ENCODE measurements at regions not wholly inside any gene's neighbourhood (a gene's known extent, or its start where the extent isn't known, plus 50 kb on each side); places are given as distances from the start of the nearest gene placed in this dataset.

DNA sequence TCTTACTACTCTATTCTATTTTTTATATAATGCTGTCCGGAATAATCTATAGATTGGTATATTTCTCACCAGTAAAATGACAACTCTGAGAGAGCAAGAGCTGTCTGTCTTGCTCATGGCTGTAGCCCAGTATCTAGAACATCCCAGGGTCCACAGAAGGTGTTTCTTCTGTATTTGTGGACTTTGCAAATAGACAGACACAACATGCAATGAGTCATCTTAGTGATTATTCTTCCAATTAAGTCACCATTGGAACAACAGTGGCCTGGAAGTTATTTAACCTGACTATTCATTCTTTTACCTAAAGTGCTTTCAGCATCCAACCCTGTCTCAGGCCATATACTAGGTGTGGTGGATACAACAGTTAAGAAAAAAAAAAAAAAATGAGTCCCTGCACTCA lies 179.5 kb downstream of the PPARGC1A start:
- no peak for DNase-seq
- TF ChIP-seq CTCF (IDR thresholded peaks at IDR 0.05; ENCODE audit: borderline replicate concordance) = no peak
- intact Hi-C loops (cut with micrococcal nuclease) = no loop called here
- Histone ChIP-seq H3K27ac (replicated peaks) (no peak overlapping the region), H3K4me1 (no peaks in the 10 kb centered on the region), H3K27me3 (ENCODE audit: low read depth) (no peaks in the 10 kb centered on the region), H3K36me3 (no peaks in the 10 kb centered on the region), H3K4me3 (no peak overlapping the region), H3K9me3 (replicated peaks) (no peaks in the 10 kb centered on the region)

GRCh38 chr4:23707652-23708026 lies 182.2 kb downstream of the PPARGC1A start:
- intact Hi-C loops (cut with micrococcal nuclease) = no loop called here
- no peak overlapping the region for H3K27ac ChIP-seq (replicated peaks)
- no peaks in the 10 kb centered on the region for H3K27me3 ChIP-seq (ENCODE audit: low read depth)
- TF ChIP-seq CTCF (IDR thresholded peaks at IDR 0.05; ENCODE audit: borderline replicate concordance) = no peak
- H3K9me3 ChIP-seq (replicated peaks) = no peaks in the 10 kb centered on the region
- H3K36me3 ChIP-seq = no peaks in the 10 kb centered on the region
- H3K4me3 ChIP-seq = no peak overlapping the region
- no peak for DNase-seq
- no peaks in the 10 kb centered on the region for H3K4me1 ChIP-seq

GRCh38 chr4:23706972-23707651 lies 182.7 kb downstream of the PPARGC1A start:
- no peaks in the 10 kb centered on the region for H3K27me3 ChIP-seq (ENCODE audit: low read depth)
- no peak for TF ChIP-seq CTCF (IDR thresholded peaks at IDR 0.05; ENCODE audit: borderline replicate concordance)
- H3K36me3 ChIP-seq = no peaks in the 10 kb centered on the region
- DNase-seq = no peak
- no peaks in the 10 kb centered on the region for H3K4me1 ChIP-seq
- H3K4me3 ChIP-seq = no peak overlapping the region
- no peaks in the 10 kb centered on the region for H3K9me3 ChIP-seq (replicated peaks)
- no peak overlapping the region for H3K27ac ChIP-seq (replicated peaks)
- intact Hi-C loops (cut with micrococcal nuclease) = no loop called here

- Histone ChIP-seq H3K9me3 (replicated peaks) (no peaks in the 10 kb centered on the region), H3K36me3 (no peaks in the 10 kb centered on the region), H3K4me1 (peaks cover 9% of the 10 kb centered on the region), H3K4me3 (no peak overlapping the region), H3K27me3 (ENCODE audit: low read depth) (no peaks in the 10 kb centered on the region), H3K27ac (replicated peaks) (no peak overlapping the region)
- TF ChIP-seq CTCF (IDR thresholded peaks at IDR 0.05; ENCODE audit: borderline replicate concordance) = no peak
- intact Hi-C loops (cut with micrococcal nuclease) = no loop called here
- DNase-seq = no peak
These were observed 189.7 kb downstream of the PPARGC1A start for GRCh38 chr4:23700197-23700596.

- DNase-seq = no peak
- H3K27ac ChIP-seq (replicated peaks) = no peak overlapping the region
- no peaks in the 10 kb centered on the region for H3K36me3 ChIP-seq
- intact Hi-C loops (cut with micrococcal nuclease) = no loop called here
- peaks cover 9% of the 10 kb centered on the region for H3K4me1 ChIP-seq
- H3K4me3 ChIP-seq = no peak overlapping the region
- no peak for TF ChIP-seq CTCF (IDR thresholded peaks at IDR 0.05; ENCODE audit: borderline replicate concordance)
- H3K27me3 ChIP-seq (ENCODE audit: low read depth) = no peaks in the 10 kb centered on the region
- H3K9me3 ChIP-seq (replicated peaks) = no peaks in the 10 kb centered on the region
These were observed 192.1 kb downstream of the PPARGC1A start for GRCh38 chr4:23697722-23698121.
